H9 (cell line): ENCODE measurements at regions not wholly inside any gene's neighbourhood (a gene's known extent, or its start where the extent isn't known, plus 50 kb on each side); places are given as distances from the start of the nearest gene placed in this dataset.

ENCODE experiments used
- DNase-seq: peaks from one replicate; pipeline ENCODE4 v3.0.0-alpha.2; 2017
- H2AFZ ChIP-seq: one replicate; pipeline ENCODE4 v1.6.1; 2013; ENCODE audit warnings: mild to moderate bottlenecking, low read length, control low read depth, moderate library complexity
- H2AK5ac ChIP-seq: 2 replicates; pipeline ENCODE4 v1.6.1; 2013; ENCODE audit warnings: low read length, control low read depth, mixed read lengths; ENCODE audit not compliant: insufficient read length
- H2BK120ac ChIP-seq: one replicate; pipeline ENCODE4 v1.6.1; 2013; ENCODE audit warnings: low read depth, mild to moderate bottlenecking, low read length, control low read depth, inconsistent platforms; ENCODE audit not compliant: poor library complexity, severe bottlenecking
- H2BK12ac ChIP-seq: 2 replicates; pipeline ENCODE4 v1.6.1; 2013; ENCODE audit warnings: low read length, control low read depth, mixed read lengths, low read depth; ENCODE audit not compliant: insufficient read length
- H2BK15ac ChIP-seq: 2 replicates; pipeline ENCODE4 v1.6.1; 2013; ENCODE audit warnings: low read depth, low read length, control low read depth
- H2BK20ac ChIP-seq: one replicate; pipeline ENCODE4 v1.6.1; 2013; ENCODE audit warnings: low read depth, mild to moderate bottlenecking, low read length, control low read depth, inconsistent platforms; ENCODE audit not compliant: poor library complexity, severe bottlenecking
- H2BK5ac ChIP-seq: 2 replicates; pipeline ENCODE4 v1.6.1; 2013; ENCODE audit warnings: low read length, control low read depth, mixed read lengths; ENCODE audit not compliant: insufficient read length
- H3K14ac ChIP-seq: 2 replicates; pipeline ENCODE4 v1.6.1; 2013; ENCODE audit warnings: low read length, control low read depth; ENCODE audit not compliant: insufficient read depth
- H3K18ac ChIP-seq: 2 replicates; pipeline ENCODE4 v1.6.1; 2013; ENCODE audit warnings: low read depth, mild to moderate bottlenecking, mixed read lengths, low read length, control low read depth; ENCODE audit not compliant: insufficient read length
- H3K23ac ChIP-seq: 2 replicates; pipeline ENCODE4 v1.6.1; 2013; ENCODE audit warnings: low read length, control low read depth, mixed read lengths, low read depth; ENCODE audit not compliant: insufficient read length
- H3K23me2 ChIP-seq: 2 replicates; pipeline ENCODE4 v1.6.1; 2013; ENCODE audit warnings: low read depth, mild to moderate bottlenecking, mixed read lengths, low read length, control low read depth; ENCODE audit not compliant: insufficient read length, poor library complexity, severe bottlenecking
- H3K27ac ChIP-seq: 2 replicates; pipeline ENCODE4 v1.5.1; 2013; ENCODE audit warnings: low read length, control low read depth, mixed read lengths, low read depth; ENCODE audit not compliant: insufficient read length
- H3K27me3 ChIP-seq: 2 replicates; pipeline ENCODE4 v1.6.1; 2013; ENCODE audit warnings: low read length, control low read depth, inconsistent platforms; ENCODE audit not compliant: insufficient read depth
- H3K4ac ChIP-seq: 2 replicates; pipeline ENCODE4 v1.6.1; 2013; ENCODE audit warnings: low read depth, mild to moderate bottlenecking, control low read depth, inconsistent platforms, low read length, moderate library complexity
- H3K4me1 ChIP-seq: 2 replicates; pipeline ENCODE4 v1.6.1; 2013; ENCODE audit warnings: low read length, control low read depth, inconsistent platforms; ENCODE audit not compliant: insufficient read depth
- H3K4me2 ChIP-seq: 2 replicates; pipeline ENCODE4 v1.6.1; 2013; ENCODE audit warnings: low read length, control low read depth, mixed read lengths; ENCODE audit not compliant: insufficient read length, insufficient read depth
- H3K56ac ChIP-seq: 2 replicates; pipeline ENCODE4 v1.6.1; 2013; ENCODE audit warnings: low read depth, mild to moderate bottlenecking, mixed read lengths, low read length, control low read depth; ENCODE audit not compliant: insufficient read length
- H3K79me1 ChIP-seq: 2 replicates; pipeline ENCODE4 v1.6.1; 2013; ENCODE audit warnings: low read depth, mild to moderate bottlenecking, moderate library complexity, low read length, control low read depth, inconsistent platforms; ENCODE audit not compliant: insufficient read depth, poor library complexity, severe bottlenecking
- H3K79me2 ChIP-seq: 2 replicates; pipeline ENCODE4 v1.6.1; 2013; ENCODE audit warnings: low read length, control low read depth, inconsistent platforms; ENCODE audit not compliant: insufficient read depth
- H3K9ac ChIP-seq: 2 replicates; pipeline ENCODE4 v1.6.1; 2013; ENCODE audit warnings: low read length, control low read depth, mixed read lengths; ENCODE audit not compliant: insufficient read length; ENCODE audit errors: extremely low read depth
- H3K9me3 ChIP-seq: one replicate; pipeline ENCODE4 v1.6.1; 2013; ENCODE audit warnings: low read depth, low read length, inconsistent platforms; ENCODE audit not compliant: control insufficient read depth
- H3T11ph ChIP-seq: one replicate; pipeline ENCODE4 v1.6.1; 2013; ENCODE audit warnings: mild to moderate bottlenecking, low read length, control low read depth, inconsistent platforms
- H4K20me1 ChIP-seq: one replicate; pipeline ENCODE4 v1.6.1; 2013; ENCODE audit not compliant: control insufficient read depth, insufficient read length, insufficient read depth
- H4K5ac ChIP-seq: 2 replicates; pipeline ENCODE4 v1.6.1; 2013; ENCODE audit warnings: low read depth, mild to moderate bottlenecking, mixed read lengths, low read length, control low read depth; ENCODE audit not compliant: insufficient read length
- H4K8ac ChIP-seq: replicated peaks from 2 replicates; pipeline ENCODE4 v1.6.1; 2013; ENCODE audit warnings: low read length, control low read depth, mixed read lengths, low read depth; ENCODE audit not compliant: insufficient read length
- H4K91ac ChIP-seq: 2 replicates; pipeline ENCODE4 v1.6.1; 2013; ENCODE audit warnings: low read depth, mild to moderate bottlenecking, moderate library complexity, mixed read lengths, low read length, control low read depth; ENCODE audit not compliant: insufficient read length
- H3K27ac Mint-ChIP-seq, 3 experiments: 2 replicates in 2 of 3; 3 replicates in 1 of 3; pipeline ENCODE4 v1.8.0; 2020 to 2021; ENCODE audit warnings: mixed read lengths in 3 of 3, mild to moderate bottlenecking in 1 of 3, moderate library complexity in 1 of 3
- H3K27me3 Mint-ChIP-seq: 2 replicates; pipeline ENCODE4 v1.8.0; 2021; ENCODE audit warnings: low read depth, mild to moderate bottlenecking, moderate library complexity, mixed read lengths
- H3K36me3 Mint-ChIP-seq, 3 experiments: 2 replicates in 2 of 3; 3 replicates in 1 of 3; pipeline ENCODE4 v1.8.0; 2020 to 2021; ENCODE audit warnings: low read depth in 3 of 3, mixed read lengths in 3 of 3; ENCODE audit not compliant: insufficient read depth in 1 of 3
- H3K4me1 Mint-ChIP-seq, 2 experiments: 2 replicates each; pipeline ENCODE4 v1.8.0; 2020; ENCODE audit warnings: mixed read lengths in 2 of 2
- H3K4me3 Mint-ChIP-seq, 2 experiments: 2 replicates in 1 of 2; 3 replicates in 1 of 2; pipeline ENCODE4 v1.8.0; 2020 to 2021; ENCODE audit warnings: mild to moderate bottlenecking in 2 of 2, mixed read lengths in 2 of 2, moderate library complexity in 1 of 2
- H3K9me3 Mint-ChIP-seq, 2 experiments: 2 replicates in 1 of 2; 3 replicates in 1 of 2; pipeline ENCODE4 v1.8.0; 2020; ENCODE audit warnings: mild to moderate bottlenecking in 2 of 2, mixed read lengths in 2 of 2, moderate library complexity in 1 of 2
- WGBS: extraction: QIAGEN DNeasy Blood & Tissue Kit; methylation state at CpG from one replicate; pipeline ENCODE4 v1.1.7; 2013; ENCODE audit warnings: missing lambda C conversion rate, low lambda C conversion rate, mixed read lengths; ENCODE audit not compliant: insufficient read length; ENCODE audit errors: extremely low coverage; 5-methylcytosine and 5-hydroxymethylcytosine counted together
- TF ChIP-seq, protein P1 (sequence below): fragments of 200-600 bp; sonication (generic); conservative IDR thresholded peaks from 3 replicates; pipeline ENCODE4 v1.8.0; 2021; ENCODE audit warnings: antibody characterized with exemption, mild to moderate bottlenecking

DNA sequence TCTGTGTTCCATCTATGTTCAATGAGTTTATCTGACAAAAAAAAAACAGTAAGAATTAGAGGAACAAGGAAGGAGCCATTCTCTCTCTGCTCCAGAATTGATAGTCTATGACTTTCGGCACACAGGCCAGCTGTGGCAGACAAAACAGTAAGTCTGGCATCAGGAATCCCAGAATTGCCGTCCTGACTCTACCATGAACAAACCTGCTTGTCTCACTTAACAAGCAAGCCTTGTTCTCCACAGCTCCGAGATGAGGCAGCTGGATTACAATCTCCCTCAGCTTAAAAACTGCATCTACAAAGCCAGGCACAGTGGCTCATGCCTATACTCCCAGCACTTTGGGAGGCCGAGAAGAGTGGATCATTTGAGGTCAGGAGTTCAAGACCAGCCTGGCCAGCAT, 153.6 kb upstream of the TMCC3 start:
- no peaks in the 10 kb centered on the region for H3K79me1 ChIP-seq
- H3K79me2 ChIP-seq: no peaks in the 10 kb centered on the region
- H3K18ac ChIP-seq: no peak overlapping the region
- H3K27ac ChIP-seq: no peak overlapping the region
- H3K4ac ChIP-seq: no peak overlapping the region
- H2BK120ac ChIP-seq: no peak overlapping the region
- Mint-ChIP-seq H3K27me3 (peaks cover 6% of the 10 kb centered on the region), H3K9me3 (no peaks in the 10 kb centered on the region), H3K36me3 (no peaks in the 10 kb centered on the region), H3K4me3 (no peak overlapping the region), H3K4me1 (no peaks in the 10 kb centered on the region), H3K27ac (no peak overlapping the region)
- no peak overlapping the region for H3T11ph ChIP-seq
- H2AFZ ChIP-seq: no peak overlapping the region
- H3K4me2 ChIP-seq: no peak overlapping the region
- H3K9ac ChIP-seq: no peak overlapping the region
- H4K5ac ChIP-seq: no peak overlapping the region
- no peak overlapping the region for H2BK20ac ChIP-seq
- H2BK15ac ChIP-seq: no peak overlapping the region
- no peak overlapping the region for H3K14ac ChIP-seq
- no peak overlapping the region for H4K8ac ChIP-seq
- H3K27me3 ChIP-seq: no peaks in the 10 kb centered on the region
- DNase-seq: no peak
- no peak overlapping the region for H2AK5ac ChIP-seq
- H3K23me2 ChIP-seq: no peaks in the 10 kb centered on the region
- no peak overlapping the region for H3K56ac ChIP-seq
- H4K20me1 ChIP-seq: no peaks in the 10 kb centered on the region
- no CpG with 5 or more reads among the region's 4 CpGs for WGBS
- TF ChIP-seq, protein P1, sequence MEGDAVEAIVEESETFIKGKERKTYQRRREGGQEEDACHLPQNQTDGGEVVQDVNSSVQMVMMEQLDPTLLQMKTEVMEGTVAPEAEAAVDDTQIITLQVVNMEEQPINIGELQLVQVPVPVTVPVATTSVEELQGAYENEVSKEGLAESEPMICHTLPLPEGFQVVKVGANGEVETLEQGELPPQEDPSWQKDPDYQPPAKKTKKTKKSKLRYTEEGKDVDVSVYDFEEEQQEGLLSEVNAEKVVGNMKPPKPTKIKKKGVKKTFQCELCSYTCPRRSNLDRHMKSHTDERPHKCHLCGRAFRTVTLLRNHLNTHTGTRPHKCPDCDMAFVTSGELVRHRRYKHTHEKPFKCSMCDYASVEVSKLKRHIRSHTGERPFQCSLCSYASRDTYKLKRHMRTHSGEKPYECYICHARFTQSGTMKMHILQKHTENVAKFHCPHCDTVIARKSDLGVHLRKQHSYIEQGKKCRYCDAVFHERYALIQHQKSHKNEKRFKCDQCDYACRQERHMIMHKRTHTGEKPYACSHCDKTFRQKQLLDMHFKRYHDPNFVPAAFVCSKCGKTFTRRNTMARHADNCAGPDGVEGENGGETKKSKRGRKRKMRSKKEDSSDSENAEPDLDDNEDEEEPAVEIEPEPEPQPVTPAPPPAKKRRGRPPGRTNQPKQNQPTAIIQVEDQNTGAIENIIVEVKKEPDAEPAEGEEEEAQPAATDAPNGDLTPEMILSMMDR: no peak
- H3K9me3 ChIP-seq: no peaks in the 10 kb centered on the region
- H3K23ac ChIP-seq: no peak overlapping the region
- no peak overlapping the region for H2BK12ac ChIP-seq
- H3K4me1 ChIP-seq: no peaks in the 10 kb centered on the region
- no peak overlapping the region for H4K91ac ChIP-seq
- no peak overlapping the region for H2BK5ac ChIP-seq
